ENCODE measurements at regions not wholly inside any gene's neighbourhood (a gene's known extent, or its start where the extent isn't known, plus 50 kb on each side); places are given as distances from the start of the nearest gene placed in this dataset.

DNA sequence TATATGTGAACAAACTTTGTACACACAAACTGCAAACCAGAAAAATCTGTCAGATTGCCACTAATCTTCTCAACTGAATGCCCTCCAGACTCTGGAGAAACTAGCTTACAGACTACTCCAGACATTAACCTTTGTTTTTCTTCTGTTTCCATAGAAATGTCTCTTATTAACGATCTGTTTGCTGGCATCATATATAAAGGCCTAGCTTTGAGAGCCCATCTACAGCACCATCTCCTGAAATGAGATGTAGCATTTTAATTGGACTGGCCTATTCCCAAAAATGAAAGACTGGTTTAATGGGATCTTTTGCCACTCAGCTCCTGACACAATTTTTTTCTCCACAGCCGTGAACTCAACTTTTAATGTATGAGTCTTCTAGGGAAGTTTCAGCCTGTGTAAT is 266.0 kb upstream of the IL1RAPL1 start:
- TF ChIP-seq, protein P1, sequence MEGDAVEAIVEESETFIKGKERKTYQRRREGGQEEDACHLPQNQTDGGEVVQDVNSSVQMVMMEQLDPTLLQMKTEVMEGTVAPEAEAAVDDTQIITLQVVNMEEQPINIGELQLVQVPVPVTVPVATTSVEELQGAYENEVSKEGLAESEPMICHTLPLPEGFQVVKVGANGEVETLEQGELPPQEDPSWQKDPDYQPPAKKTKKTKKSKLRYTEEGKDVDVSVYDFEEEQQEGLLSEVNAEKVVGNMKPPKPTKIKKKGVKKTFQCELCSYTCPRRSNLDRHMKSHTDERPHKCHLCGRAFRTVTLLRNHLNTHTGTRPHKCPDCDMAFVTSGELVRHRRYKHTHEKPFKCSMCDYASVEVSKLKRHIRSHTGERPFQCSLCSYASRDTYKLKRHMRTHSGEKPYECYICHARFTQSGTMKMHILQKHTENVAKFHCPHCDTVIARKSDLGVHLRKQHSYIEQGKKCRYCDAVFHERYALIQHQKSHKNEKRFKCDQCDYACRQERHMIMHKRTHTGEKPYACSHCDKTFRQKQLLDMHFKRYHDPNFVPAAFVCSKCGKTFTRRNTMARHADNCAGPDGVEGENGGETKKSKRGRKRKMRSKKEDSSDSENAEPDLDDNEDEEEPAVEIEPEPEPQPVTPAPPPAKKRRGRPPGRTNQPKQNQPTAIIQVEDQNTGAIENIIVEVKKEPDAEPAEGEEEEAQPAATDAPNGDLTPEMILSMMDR (IDR thresholded peaks at IDR 0.05), result no peak
- no peak for TF ChIP-seq POLR2A (IDR thresholded peaks at IDR 0.05)
